ENCODE measurements at regions not wholly inside any gene's neighbourhood (a gene's known extent, or its start where the extent isn't known, plus 50 kb on each side); places are given as distances from the start of the nearest gene placed in this dataset.

DNA sequence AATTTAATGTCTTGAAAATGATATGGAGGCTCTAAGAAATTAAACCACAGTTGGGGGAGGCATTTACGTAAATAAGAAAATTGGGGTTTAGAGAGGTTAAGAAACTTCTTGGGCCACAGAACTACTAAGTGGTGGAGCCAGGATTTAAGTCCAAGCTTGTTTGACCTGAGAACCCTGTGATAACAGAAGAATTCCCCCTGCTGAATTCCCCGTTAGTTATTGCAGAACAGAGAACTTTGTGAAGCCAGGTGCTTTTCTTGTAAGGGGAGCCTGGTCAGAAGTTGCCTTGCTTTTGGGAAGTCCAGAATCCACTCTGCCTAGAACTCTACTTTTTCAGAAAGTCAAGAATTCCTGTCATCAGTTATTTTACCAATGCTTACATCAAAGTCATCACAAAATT, 309.3 kb upstream of the SEMA6A start:
- TF ChIP-seq, protein P1, sequence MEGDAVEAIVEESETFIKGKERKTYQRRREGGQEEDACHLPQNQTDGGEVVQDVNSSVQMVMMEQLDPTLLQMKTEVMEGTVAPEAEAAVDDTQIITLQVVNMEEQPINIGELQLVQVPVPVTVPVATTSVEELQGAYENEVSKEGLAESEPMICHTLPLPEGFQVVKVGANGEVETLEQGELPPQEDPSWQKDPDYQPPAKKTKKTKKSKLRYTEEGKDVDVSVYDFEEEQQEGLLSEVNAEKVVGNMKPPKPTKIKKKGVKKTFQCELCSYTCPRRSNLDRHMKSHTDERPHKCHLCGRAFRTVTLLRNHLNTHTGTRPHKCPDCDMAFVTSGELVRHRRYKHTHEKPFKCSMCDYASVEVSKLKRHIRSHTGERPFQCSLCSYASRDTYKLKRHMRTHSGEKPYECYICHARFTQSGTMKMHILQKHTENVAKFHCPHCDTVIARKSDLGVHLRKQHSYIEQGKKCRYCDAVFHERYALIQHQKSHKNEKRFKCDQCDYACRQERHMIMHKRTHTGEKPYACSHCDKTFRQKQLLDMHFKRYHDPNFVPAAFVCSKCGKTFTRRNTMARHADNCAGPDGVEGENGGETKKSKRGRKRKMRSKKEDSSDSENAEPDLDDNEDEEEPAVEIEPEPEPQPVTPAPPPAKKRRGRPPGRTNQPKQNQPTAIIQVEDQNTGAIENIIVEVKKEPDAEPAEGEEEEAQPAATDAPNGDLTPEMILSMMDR (IDR thresholded peaks at IDR 0.05; ENCODE audit: extremely low read depth in 1 of 2, insufficient read depth in 1 of 2, low read depth in 1 of 2, low read length in 2 of 2): no peak
- TF ChIP-seq POLR2A (IDR thresholded peaks at IDR 0.05; ENCODE audit: low read depth, low read length) (no peak), GATA2 (IDR thresholded peaks at IDR 0.05; ENCODE audit: insufficient read depth, insufficient read length, low read depth, low read length) (no peak), FOS (IDR thresholded peaks at IDR 0.05; ENCODE audit: borderline replicate concordance, insufficient read depth, low read length) (no peak), JUN (IDR thresholded peaks at IDR 0.05; ENCODE audit: borderline replicate concordance, insufficient read depth, insufficient read length, low read depth) (no peak), POLR2AphosphoS5 (IDR thresholded peaks at IDR 0.05; ENCODE audit: insufficient read depth, low read depth, low read length) (no peak), EZH2 (IDR thresholded peaks at IDR 0.05; ENCODE audit: borderline replicate concordance, low read depth, low read length, severe bottlenecking) (no peak), MYC (IDR thresholded peaks at IDR 0.05; ENCODE audit: low read depth, low read length) (no peak)
- TF ChIP-seq, protein P2, sequence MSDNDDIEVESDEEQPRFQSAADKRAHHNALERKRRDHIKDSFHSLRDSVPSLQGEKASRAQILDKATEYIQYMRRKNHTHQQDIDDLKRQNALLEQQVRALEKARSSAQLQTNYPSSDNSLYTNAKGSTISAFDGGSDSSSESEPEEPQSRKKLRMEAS (IDR thresholded peaks at IDR 0.05; ENCODE audit: insufficient read depth, insufficient read length): no peak
